A673 (cell line): ENCODE measurements at regions not wholly inside any gene's neighbourhood (a gene's known extent, or its start where the extent isn't known, plus 50 kb on each side); places are given as distances from the start of the nearest gene placed in this dataset.

Source experiments
- EZH2 ChIP-seq: fragments of 200-600 bp; sonication (generic); IDR thresholded peaks from 2 replicates; pipeline ENCODE4 v1.6.1; 2017; ENCODE audit warnings: borderline replicate concordance, low read depth, mild to moderate bottlenecking, mixed read lengths, antibody characterized with exemption, low read length; ENCODE audit not compliant: poor library complexity, severe bottlenecking
- TF ChIP-seq, protein P1 (sequence below): fragments of 300-800, 200-600 bp; sonication (generic); conservative IDR thresholded peaks from 2 replicates; pipeline ENCODE4 v1.5.1; 2017; ENCODE audit warnings: low read depth, mild to moderate bottlenecking, antibody characterized with exemption, low read length, moderate library complexity, mixed read lengths

DNA sequence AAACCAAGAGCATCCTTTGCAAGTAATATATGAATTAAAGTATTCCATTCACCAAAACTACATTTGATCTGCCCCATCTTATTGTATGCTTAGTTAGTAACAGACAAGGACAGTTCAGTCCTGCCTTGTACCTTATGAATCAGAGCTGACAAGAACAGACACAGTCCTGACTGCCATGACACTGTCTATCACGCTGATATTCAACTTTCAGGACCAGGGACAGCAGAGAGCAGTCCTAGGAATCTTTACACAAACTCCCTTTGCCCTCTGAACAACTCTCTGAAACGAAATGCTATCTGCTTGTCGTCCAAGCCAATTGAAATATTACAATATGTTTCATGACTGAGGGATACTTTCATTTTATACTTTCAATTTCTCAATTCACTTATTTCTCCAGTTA is 268.6 kb upstream of the VCX start:
- TF ChIP-seq, protein P1, sequence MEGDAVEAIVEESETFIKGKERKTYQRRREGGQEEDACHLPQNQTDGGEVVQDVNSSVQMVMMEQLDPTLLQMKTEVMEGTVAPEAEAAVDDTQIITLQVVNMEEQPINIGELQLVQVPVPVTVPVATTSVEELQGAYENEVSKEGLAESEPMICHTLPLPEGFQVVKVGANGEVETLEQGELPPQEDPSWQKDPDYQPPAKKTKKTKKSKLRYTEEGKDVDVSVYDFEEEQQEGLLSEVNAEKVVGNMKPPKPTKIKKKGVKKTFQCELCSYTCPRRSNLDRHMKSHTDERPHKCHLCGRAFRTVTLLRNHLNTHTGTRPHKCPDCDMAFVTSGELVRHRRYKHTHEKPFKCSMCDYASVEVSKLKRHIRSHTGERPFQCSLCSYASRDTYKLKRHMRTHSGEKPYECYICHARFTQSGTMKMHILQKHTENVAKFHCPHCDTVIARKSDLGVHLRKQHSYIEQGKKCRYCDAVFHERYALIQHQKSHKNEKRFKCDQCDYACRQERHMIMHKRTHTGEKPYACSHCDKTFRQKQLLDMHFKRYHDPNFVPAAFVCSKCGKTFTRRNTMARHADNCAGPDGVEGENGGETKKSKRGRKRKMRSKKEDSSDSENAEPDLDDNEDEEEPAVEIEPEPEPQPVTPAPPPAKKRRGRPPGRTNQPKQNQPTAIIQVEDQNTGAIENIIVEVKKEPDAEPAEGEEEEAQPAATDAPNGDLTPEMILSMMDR = no peak
- no peak for TF ChIP-seq EZH2
